DOHH2 (cell line): ENCODE measurements at regions not wholly inside any gene's neighbourhood (a gene's known extent, or its start where the extent isn't known, plus 50 kb on each side); places are given as distances from the start of the nearest gene placed in this dataset.

Experiments used
- EZH2phosphoT487 ChIP-seq: fragments of 200-600 bp; sonication (generic); IDR thresholded peaks from 2 replicates; pipeline ENCODE4 v1.6.1; 2017; ENCODE audit warnings: borderline replicate concordance, mild to moderate bottlenecking, antibody characterized with exemption, low read length, moderate library complexity, mixed read lengths
- TF ChIP-seq, protein P1 (sequence below): fragments of 200-600 bp; sonication (generic); IDR thresholded peaks from one replicate; pipeline ENCODE4 v1.5.1; 2014; ENCODE audit warnings: antibody characterized with exemption, mild to moderate bottlenecking, low read depth, low read length; ENCODE audit not compliant: poor library complexity, severe bottlenecking

DNA sequence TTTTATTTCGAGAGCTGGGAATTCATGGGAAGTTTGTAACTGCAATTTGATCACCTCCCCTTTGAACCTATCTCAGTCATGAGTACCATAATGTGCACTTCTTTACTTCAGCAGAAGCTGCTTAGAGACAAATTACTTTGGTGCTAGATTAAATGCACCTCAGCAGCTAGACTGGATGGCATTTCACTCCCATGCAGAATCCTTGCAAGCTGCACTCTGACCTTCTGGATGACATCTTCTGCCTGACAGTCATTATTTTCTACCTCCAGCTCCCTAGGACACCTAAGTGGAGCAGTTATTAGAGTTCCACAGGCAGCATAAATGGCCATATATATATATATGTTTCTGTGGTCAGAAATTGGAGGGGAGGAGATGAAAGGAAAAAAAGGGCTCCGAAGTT lies 366.0 kb upstream of the TMPRSS15 start:
- TF ChIP-seq, protein P1, sequence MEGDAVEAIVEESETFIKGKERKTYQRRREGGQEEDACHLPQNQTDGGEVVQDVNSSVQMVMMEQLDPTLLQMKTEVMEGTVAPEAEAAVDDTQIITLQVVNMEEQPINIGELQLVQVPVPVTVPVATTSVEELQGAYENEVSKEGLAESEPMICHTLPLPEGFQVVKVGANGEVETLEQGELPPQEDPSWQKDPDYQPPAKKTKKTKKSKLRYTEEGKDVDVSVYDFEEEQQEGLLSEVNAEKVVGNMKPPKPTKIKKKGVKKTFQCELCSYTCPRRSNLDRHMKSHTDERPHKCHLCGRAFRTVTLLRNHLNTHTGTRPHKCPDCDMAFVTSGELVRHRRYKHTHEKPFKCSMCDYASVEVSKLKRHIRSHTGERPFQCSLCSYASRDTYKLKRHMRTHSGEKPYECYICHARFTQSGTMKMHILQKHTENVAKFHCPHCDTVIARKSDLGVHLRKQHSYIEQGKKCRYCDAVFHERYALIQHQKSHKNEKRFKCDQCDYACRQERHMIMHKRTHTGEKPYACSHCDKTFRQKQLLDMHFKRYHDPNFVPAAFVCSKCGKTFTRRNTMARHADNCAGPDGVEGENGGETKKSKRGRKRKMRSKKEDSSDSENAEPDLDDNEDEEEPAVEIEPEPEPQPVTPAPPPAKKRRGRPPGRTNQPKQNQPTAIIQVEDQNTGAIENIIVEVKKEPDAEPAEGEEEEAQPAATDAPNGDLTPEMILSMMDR: no peak
- TF ChIP-seq EZH2phosphoT487: no peak
